Gastroesophageal sphincter (tissue), 4 donors: ENCODE measurements at regions not wholly inside any gene's neighbourhood (a gene's known extent, or its start where the extent isn't known, plus 50 kb on each side); places are given as distances from the start of the nearest gene placed in this dataset.

ENCODE experiments used
- ATAC-seq: fragments of 150-250 bp; one replicate; pipeline ENCODE4 v1.9.1; 2016; ENCODE audit warnings: mild to moderate bottlenecking, moderate library complexity
- H3K27ac ChIP-seq, 4 donors: fragments of 200-600 bp; sonication (generic) in 3 of 4; 1 replicate in 3 of 4; 2 replicates in 1 of 4; pipeline ENCODE4 v1.5.1; 2016 to 2019
- H3K27me3 ChIP-seq: fragments of 200-600 bp; sonication (generic); one replicate; pipeline ENCODE4 v1.5.1; 2019
- H3K36me3 ChIP-seq, 2 donors: fragments of 200-600 bp; sonication (generic); one replicate each; pipeline ENCODE4 v1.5.1; 2019; ENCODE audit warnings: control low read depth in 1 of 2
- H3K4me1 ChIP-seq, 3 donors: fragments of 200-600 bp; sonication (generic); 1 replicate in 2 of 3; 2 replicates in 1 of 3; pipeline ENCODE4 v1.5.1; 2016 to 2019; ENCODE audit warnings: control low read depth in 2 of 3
- H3K4me3 ChIP-seq, 2 donors: fragments of 200-600 bp; sonication (generic); one replicate each; pipeline ENCODE4 v1.5.1; 2019; ENCODE audit warnings: mild to moderate bottlenecking in 1 of 2, moderate library complexity in 1 of 2
- H3K9me3 ChIP-seq, 3 donors: fragments of 200-600 bp; sonication (generic); one replicate each; pipeline ENCODE4 v1.5.1; 2017 to 2019; ENCODE audit warnings: control low read depth in 2 of 3
- CTCF ChIP-seq, 4 experiments: fragments of 200-600 bp in 2 of 4; fragments of 450-650 bp in 2 of 4; sonication (generic) in 1 of 4; IDR thresholded peaks; one replicate each; pipeline ENCODE4 v1.5.1; 2017 to 2019; ENCODE audit warnings: antibody characterized with exemption in 4 of 4, mild to moderate bottlenecking in 2 of 4, moderate library complexity in 2 of 4
- EP300 ChIP-seq: sonication (generic); formaldehyde crosslinking; IDR thresholded peaks from one replicate; pipeline ENCODE4 v1.6.1; 2017; ENCODE audit warnings: antibody characterized with exemption, mild to moderate bottlenecking
- POLR2A ChIP-seq, 2 donors: fragments of 450-650 bp; IDR thresholded peaks; one replicate each; pipeline ENCODE4 v1.6.1; 2017; ENCODE audit warnings: antibody characterized with exemption in 2 of 2, mild to moderate bottlenecking in 2 of 2, moderate library complexity in 1 of 2
- POLR2AphosphoS5 ChIP-seq: sonication (generic); formaldehyde crosslinking; IDR thresholded peaks from one replicate; pipeline ENCODE4 v1.6.1; 2017; ENCODE audit warnings: antibody characterized with exemption
- WGBS, 2 donors: methylation state at CpG; one replicate each; pipeline ENCODE4 v1.1.5; 2018; ENCODE audit warnings: low coverage in 1 of 2; 5-methylcytosine and 5-hydroxymethylcytosine counted together

- H3K9me3 ChIP-seq: peaks cover 0 to 6% (median 0%) of the 10 kb centered on the region in 3 donors
- H3K27ac ChIP-seq: no peak overlapping the region
- no peak for ATAC-seq
- TF ChIP-seq POLR2AphosphoS5 (no peak), POLR2A (IDR thresholded peaks at IDR 0.05) (no peak), CTCF (IDR thresholded peaks at IDR 0.05) (no peak), EP300 (no peak)
- H3K27me3 ChIP-seq: peaks cover 68% of the 10 kb centered on the region
- H3K36me3 ChIP-seq: no peaks in the 10 kb centered on the region
- 56 to 83% methylated on average over 3 of the region's 3 CpGs for WGBS, 2 donors
- no peak overlapping the region for H3K4me3 ChIP-seq
- no peaks in the 10 kb centered on the region for H3K4me1 ChIP-seq
Measured at GRCh38 chr20:37643400-37643799, 50.4 kb upstream of the CTNNBL1 start.

- H3K27me3 ChIP-seq: peaks cover 78% of the 10 kb centered on the region
Measured at GRCh38 chr20:37642246-37642645, 51.6 kb upstream of the CTNNBL1 start.

GRCh38 chr20:37640600-37641561 is 52.9 kb upstream of the CTNNBL1 start:
- no peak overlapping the region for H3K4me3 ChIP-seq
- TF ChIP-seq POLR2A (IDR thresholded peaks at IDR 0.05) (no peak), POLR2AphosphoS5 (no peak), EP300 (no peak), CTCF (IDR thresholded peaks at IDR 0.05) (no peak)
- no peaks in the 10 kb centered on the region for H3K36me3 ChIP-seq
- H3K9me3 ChIP-seq: peaks cover 0 to 14% (median 0%) of the 10 kb centered on the region in 3 donors
- WGBS, 2 donors: 46 to 80% methylated on average over 1 to 8 of the region's 13 CpGs
- H3K27me3 ChIP-seq: peaks cover 90% of the 10 kb centered on the region
- ATAC-seq: no peak
- H3K27ac ChIP-seq: no peak overlapping the region
- no peaks in the 10 kb centered on the region for H3K4me1 ChIP-seq

More at GRCh38 chr20:37642246-37642645, 51.6 kb upstream of the CTNNBL1 start:
- no peak for TF ChIP-seq CTCF (IDR thresholded peaks at IDR 0.05)
- TF ChIP-seq EP300: no peak
- no peak for TF ChIP-seq POLR2A (IDR thresholded peaks at IDR 0.05)
- TF ChIP-seq POLR2AphosphoS5: no peak
- Histone ChIP-seq H3K4me3 (no peak overlapping the region), H3K27ac (no peak overlapping the region), H3K9me3 (peaks cover 0 to 6% (median 0%) of the 10 kb centered on the region in 3 donors), H3K4me1 (no peaks in the 10 kb centered on the region), H3K36me3 (no peaks in the 10 kb centered on the region)
- 69 to 100% methylated on average over 1 of the region's 1 CpG for WGBS, 2 donors
- ATAC-seq: no peak

GRCh38 chr20:37638527-37638926 is 55.3 kb upstream of the CTNNBL1 start:
- no peak for TF ChIP-seq CTCF (IDR thresholded peaks at IDR 0.05)
- no peak for TF ChIP-seq POLR2AphosphoS5
- TF ChIP-seq EP300: no peak
- no peak for TF ChIP-seq POLR2A (IDR thresholded peaks at IDR 0.05)
- Histone ChIP-seq H3K4me3 (no peak overlapping the region), H3K9me3 (peaks cover 0 to 37% (median 0%) of the 10 kb centered on the region in 3 donors), H3K27me3 (peaks cover 91% of the 10 kb centered on the region), H3K36me3 (no peaks in the 10 kb centered on the region), H3K4me1 (no peaks in the 10 kb centered on the region), H3K27ac (no peak overlapping the region)
- 71% methylated on average over 2 of the region's 2 CpGs; no CpG with 5 or more reads in 1 of the 2 donors for WGBS, 2 donors
- ATAC-seq: no peak

- ATAC-seq: no peak
- no peak overlapping the region for H3K4me3 ChIP-seq
- H3K27ac ChIP-seq: no peak overlapping the region
- H3K36me3 ChIP-seq: no peaks in the 10 kb centered on the region
- H3K4me1 ChIP-seq: no peaks in the 10 kb centered on the region
- H3K9me3 ChIP-seq: peaks cover 0 to 37% (median 0%) of the 10 kb centered on the region in 3 donors
- H3K27me3 ChIP-seq: peaks cover 91% of the 10 kb centered on the region
- WGBS, 2 donors: 82% methylated on average over 1 to 4 of the region's 12 CpGs
- TF ChIP-seq EP300 (no peak), POLR2AphosphoS5 (no peak), CTCF (IDR thresholded peaks at IDR 0.05) (no peak), POLR2A (IDR thresholded peaks at IDR 0.05) (no peak)
Measured at GRCh38 chr20:37636977-37637376, 56.9 kb upstream of the CTNNBL1 start.
